ENCODE measurements at regions not wholly inside any gene's neighbourhood (a gene's known extent, or its start where the extent isn't known, plus 50 kb on each side); places are given as distances from the start of the nearest gene placed in this dataset.
"Not testable (repeated sequence)": the region's sequence is repeated elsewhere in the genome, so short reads cannot be mapped to it uniquely, and the experiment has no call there.

DNA sequence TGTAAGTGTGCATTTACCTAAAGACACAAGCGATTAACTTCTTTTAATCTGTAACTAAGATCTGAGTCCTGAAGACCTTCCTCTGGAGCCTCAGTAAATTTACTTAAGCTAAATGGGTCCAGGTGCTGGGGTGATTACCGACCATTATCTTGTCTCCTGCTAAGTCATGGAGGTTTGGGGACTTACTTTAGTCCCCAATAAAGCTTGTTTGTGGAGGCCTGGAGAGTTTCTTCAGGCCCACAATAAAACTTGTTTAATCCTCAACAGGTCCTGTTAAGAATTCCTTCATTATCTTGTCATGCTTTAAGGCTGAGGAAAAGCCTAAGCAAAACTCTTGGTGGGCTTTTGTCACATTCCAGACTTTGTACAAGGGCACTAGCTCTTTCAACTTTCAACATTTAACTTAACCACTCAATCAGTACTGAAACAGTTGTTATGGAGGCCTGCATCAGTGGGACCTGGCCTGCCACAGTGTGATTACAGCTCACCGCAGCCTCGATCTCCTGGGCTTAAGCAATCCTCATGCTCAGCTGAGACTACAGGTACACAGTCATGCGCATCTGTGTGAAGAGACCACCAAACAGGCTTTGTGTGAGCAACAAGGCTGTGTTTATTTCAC is 84.0 kb downstream of the FMO4 start:
- DNase-seq (ENCODE audit: low spot score) = no peak

DNA sequence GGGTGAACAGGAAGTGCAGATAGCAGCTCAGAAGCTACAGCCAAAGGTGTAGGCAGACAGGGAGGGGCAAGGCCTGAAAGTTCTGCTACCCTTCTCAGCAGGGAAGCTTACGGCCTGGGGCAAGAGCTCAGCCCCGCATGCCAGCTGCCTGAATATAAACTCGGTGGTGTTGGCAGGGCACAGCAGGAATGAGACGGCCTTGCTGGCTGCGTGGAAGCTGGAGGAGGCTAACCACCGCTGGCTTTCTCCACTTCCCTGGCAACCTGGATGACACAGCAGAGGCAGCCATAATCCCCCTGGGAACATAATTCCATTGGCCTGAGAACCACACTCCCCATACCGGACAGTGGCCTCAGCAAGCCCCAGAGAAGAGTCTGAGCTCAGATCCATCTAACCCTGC is 81.9 kb upstream of the PRRC2C start:
- DNase-seq (ENCODE audit: low spot score) = no peak

DNA sequence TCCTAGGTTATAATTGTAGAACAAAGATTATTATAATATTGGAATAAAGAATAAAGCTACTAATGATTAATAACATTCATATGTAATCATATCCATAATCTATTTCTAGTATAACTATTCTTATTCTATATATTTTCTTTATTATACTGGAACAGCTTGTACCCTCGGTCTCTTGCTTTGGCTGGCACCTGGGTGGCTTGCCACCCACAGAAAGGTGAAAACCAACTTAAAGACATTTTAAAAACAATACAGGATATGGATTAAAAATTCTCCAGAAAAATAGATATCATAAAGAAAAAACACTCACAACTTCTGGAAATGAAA is 80.0 kb upstream of the PRRC2C start:
- DNase-seq (ENCODE audit: low spot score) = no peak

- DNase-seq (ENCODE audit: low spot score) = not testable (repeated sequence)
Observed at GRCh38 chr1:171413557-171413956, 71.8 kb upstream of the PRRC2C start.

DNA sequence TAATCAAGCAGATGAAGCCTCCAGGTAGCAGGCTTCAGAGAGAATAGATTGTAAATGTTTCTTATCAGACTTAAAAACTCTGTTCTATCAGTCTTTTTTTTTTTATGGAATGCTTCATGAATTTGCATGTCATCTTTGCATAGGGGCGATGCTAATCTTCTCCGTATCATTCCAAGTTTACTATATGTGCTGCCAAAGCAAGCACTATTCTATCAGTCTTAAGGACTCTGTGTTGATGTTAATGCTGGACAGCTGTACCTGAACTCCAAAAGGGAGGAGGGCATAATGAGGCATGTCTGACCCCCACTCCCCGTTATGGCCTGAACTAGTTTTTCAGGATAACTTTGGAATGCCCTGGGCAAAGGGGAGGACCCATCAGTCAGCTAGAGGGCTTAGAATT is 66.8 kb upstream of the PRRC2C start:
- no peak for DNase-seq (ENCODE audit: low spot score)

DNA sequence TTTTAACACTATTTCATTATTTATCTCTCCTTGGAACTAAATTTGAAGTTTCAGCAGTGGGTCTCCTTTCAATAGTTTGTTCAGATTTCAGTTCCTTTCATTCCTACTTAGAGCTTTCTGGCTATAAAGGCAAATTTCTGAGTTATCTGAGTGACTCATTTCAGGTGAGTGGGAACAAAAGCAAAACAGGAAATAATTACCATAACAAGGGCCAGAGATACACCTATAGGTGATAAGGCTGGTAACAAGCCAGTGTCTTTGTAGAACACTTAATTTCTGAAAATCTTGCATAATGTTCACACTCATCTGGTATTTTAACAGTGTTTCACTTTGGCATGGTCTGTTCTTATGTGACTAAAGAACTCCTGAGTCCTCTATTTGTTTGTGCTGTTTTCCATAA is 64.5 kb upstream of the PRRC2C start:
- DNase-seq (ENCODE audit: low spot score) = peak; percentile 55

GRCh38 chr1:171421413-171422020 is 63.8 kb upstream of the PRRC2C start:
- no peak for DNase-seq (ENCODE audit: low spot score)

GRCh38 chr1:171422511-171422910 is 62.8 kb upstream of the PRRC2C start:
- DNase-seq (ENCODE audit: low spot score) = no peak

DNA sequence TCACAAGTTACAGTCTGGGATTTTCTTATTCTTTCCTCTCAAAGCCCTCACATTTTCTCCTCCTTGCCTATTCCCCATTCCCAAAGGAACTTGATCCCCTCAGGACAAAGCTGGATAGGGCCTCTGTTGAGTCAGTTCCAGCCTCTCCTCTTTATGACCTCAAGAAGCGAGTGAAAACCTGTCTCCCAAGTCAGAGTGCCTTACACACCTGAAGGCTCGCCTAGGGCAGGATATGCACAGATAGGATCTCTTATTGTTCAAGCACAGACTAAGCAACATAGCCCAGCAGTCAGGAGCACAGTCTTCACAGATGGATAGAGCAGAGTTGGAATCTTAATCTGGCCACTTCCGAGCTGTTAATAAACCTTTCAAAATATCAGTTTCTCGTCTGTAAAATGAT is 60.8 kb upstream of the PRRC2C start:
- no peak for DNase-seq (ENCODE audit: low spot score)

DNA sequence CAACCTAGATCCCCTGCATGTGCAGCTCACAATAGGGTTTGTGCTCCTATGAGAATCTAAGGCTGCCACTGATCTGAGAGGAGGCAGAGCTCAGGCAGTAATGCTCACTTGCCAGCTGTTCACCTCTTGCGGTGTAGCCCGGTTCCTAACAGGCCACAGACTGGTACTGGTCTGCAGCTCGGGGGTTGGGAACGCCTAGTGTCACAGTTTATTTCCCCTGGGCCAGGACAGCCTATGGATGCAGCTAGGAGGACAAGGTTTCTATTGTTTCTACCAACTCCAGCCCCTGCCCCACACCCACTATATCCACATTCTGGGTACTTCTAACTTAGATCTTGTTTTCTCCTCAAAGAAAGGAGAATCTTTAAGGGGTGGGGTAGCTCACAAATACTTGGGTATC is 58.7 kb upstream of the PRRC2C start:
- no peak for DNase-seq (ENCODE audit: low spot score)

GRCh38 chr1:171427852-171428471 is 57.4 kb upstream of the PRRC2C start:
- no peak for DNase-seq (ENCODE audit: low spot score)

DNA sequence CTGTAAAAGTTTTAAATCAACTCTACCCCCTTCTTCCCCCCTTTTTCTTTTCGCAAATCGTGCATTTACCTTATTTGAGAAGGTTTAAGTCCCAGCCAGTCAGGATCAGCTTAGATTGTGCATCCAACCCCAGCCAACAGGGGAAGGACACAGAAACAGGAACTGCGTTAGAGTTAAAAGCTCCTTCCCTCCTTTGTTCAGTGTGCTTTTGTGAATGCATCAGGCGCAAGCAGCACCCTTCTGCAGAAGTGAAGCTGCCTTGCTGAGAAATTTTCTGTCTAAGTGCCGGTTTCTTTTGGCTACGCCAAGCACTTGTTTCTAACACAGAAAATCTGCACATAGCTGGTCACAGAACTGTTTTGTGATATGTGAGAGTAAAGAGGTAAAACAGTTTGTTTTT is 56.2 kb upstream of the PRRC2C start:
- no peak for DNase-seq (ENCODE audit: low spot score)

DNA sequence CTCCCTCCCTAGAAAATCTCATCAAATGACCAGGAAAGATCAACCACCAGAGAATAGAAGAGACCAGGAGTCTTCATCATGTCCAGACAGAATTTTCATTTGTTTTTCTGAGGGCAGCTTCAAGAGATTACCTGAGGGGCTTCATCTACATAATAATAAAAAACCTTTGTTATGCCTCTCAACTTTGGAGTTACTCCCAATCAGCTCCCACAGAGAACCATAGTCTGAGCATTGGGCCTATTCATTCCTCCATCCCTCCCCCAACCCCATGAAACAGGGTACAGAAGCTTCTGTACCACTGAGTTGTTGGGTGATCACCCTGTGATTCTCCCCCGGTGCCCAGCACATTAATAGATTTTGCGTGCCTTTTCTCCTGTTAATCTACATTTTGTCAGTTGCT is 53.3 kb upstream of the PRRC2C start:
- DNase-seq (ENCODE audit: low spot score) = no peak

- no peak for DNase-seq (ENCODE audit: low spot score)
Observed at GRCh38 chr1:171432473-171432872, 52.9 kb upstream of the PRRC2C start.

DNA sequence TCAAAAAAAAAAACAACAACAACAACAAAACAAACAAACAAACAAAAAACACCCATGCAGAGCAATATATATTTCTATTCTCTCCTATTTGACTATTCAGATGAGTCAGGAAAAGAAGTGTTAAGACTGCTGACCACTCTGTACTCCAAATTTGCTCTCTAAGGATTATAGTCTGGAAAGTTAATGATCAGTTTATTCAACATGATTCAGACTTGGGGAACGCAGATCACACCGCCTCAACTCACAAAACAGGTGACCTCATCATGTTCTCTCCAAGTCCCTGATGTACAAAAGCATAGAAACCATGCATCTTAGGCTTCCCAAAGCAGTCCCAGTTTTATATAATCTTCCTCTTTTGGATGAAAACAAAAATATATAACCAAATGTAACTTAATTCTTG is 51.9 kb upstream of the PRRC2C start:
- DNase-seq (ENCODE audit: low spot score) = no peak

DNA sequence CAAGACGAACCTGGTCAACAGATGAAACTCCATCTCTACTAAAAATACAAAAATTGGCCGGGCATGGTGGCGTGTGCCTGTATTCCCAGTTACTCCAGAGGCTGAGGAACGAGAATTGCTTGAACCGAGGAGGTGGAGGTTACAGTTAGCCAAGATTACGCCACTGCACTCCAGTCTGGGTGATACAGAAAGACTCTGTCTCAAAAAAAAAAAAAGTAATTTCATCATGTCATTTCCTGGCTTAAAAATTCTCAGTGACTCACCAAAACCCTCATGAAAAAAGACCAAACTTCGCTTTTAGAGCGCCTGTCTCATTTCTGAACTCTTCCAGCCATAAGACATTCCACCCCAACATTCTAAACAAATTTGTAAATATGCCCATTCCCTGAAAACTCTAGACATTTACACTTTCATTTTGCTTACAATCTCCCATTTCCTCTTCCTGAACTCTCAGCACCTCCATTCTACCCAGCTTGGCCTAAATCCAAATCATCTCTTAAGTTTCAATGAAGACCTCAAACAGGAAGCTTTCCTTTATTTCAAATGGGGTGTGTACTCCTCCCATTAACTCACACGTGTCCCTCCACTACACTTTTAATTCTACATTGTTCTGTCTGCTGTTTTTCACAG is 50.5 kb upstream of the PRRC2C start:
- DNase-seq (ENCODE audit: low spot score) = peak; percentile 20
